ENCODE measurements at regions not wholly inside any gene's neighbourhood (a gene's known extent, or its start where the extent isn't known, plus 50 kb on each side); places are given as distances from the start of the nearest gene placed in this dataset.

DNA sequence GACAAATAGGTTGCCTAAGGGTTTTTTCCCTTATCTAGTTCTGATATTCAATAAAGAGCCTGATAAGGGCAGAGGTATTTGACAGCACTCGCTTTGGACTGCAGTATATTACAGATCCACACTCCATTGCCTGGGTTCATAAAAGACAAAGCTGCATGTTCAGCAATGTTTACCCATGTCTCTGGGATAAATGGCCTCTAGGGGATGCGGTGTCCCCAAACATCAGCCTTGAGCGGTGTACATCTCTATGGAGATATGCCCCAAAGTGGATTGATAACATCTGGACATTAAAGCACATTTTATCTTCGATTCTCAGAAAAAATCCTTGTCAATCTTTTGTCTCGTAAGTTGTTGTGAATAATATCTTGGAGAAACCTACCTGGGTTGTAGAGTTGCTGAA lies 660.8 kb upstream of the AADAT start:
- BruUV-seq (replicated peaks) = no TSS peak
- Histone ChIP-seq H3K79me2 (ENCODE audit: control insufficient read depth, insufficient read depth, low read length) (no peaks in the 10 kb centered on the region), H3K4me2 (ENCODE audit: insufficient read depth, low read length) (no peak overlapping the region), H3K9me3 (replicated peaks; ENCODE audit: control insufficient read depth, insufficient read depth, low read length) (peaks cover 4% of the 10 kb centered on the region), H3K4me1 (ENCODE audit: control insufficient read depth, extremely low read depth, insufficient read depth, low read length) (no peaks in the 10 kb centered on the region), H3K9ac (replicated peaks; ENCODE audit: extremely low read depth, insufficient read depth, low read length) (no peak overlapping the region), H4K20me1 (replicated peaks; ENCODE audit: control insufficient read depth, extremely low read depth, insufficient read depth, low read length) (no peaks in the 10 kb centered on the region), H3K36me3 (ENCODE audit: control insufficient read depth in 2 of 2, extremely low read depth in 1 of 2, insufficient read depth in 2 of 2, low read length in 2 of 2) (no peaks in the 10 kb centered on the region), H3K27ac (ENCODE audit: insufficient read depth, low read depth, low read length) (no peak overlapping the region), H3K9me1 (replicated peaks; ENCODE audit: control insufficient read depth, extremely low read depth, insufficient read depth, low read length) (no peaks in the 10 kb centered on the region), H2AFZ (ENCODE audit: low read depth, low read length) (no peak overlapping the region), H3K4me3 (replicated peaks in 1 of 3; ENCODE audit: insufficient read depth in 1 of 3, low read depth in 1 of 3, low read length in 3 of 3) (no peak overlapping the region), H3K27me3 (ENCODE audit: control insufficient read depth in 2 of 2, insufficient read depth in 2 of 2, low read length in 2 of 2) (no peaks in the 10 kb centered on the region)
- no peak for DNase-seq (ENCODE audit: low read depth, low spot score)
- CTCF ChIA-PET = no interaction called here
- dilution Hi-C loops (cut with MboI; ENCODE audit: extremely low pct_ligation_motif_present, low sequenced_read_pairs) = no loop called here
- FAIRE-seq = no peak
- intact Hi-C loops (cut with micrococcal nuclease) = no loop called here
- no peak for TF ChIP-seq MAX (IDR thresholded peaks at IDR 0.05; ENCODE audit: insufficient read depth, insufficient read length)
- TF ChIP-seq MYC (IDR thresholded peaks at IDR 0.05; ENCODE audit: low read depth, low read length) = no peak
- no peak for TF ChIP-seq POLR2AphosphoS5 (IDR thresholded peaks at IDR 0.05; ENCODE audit: insufficient read depth, low read depth, low read length)
- TF ChIP-seq GATA2 (IDR thresholded peaks at IDR 0.05; ENCODE audit: insufficient read depth, insufficient read length, low read depth, low read length) = no peak
- TF ChIP-seq JUN (IDR thresholded peaks at IDR 0.05; ENCODE audit: borderline replicate concordance, insufficient read depth, insufficient read length, low read depth) = no peak
- TF ChIP-seq, protein P1, sequence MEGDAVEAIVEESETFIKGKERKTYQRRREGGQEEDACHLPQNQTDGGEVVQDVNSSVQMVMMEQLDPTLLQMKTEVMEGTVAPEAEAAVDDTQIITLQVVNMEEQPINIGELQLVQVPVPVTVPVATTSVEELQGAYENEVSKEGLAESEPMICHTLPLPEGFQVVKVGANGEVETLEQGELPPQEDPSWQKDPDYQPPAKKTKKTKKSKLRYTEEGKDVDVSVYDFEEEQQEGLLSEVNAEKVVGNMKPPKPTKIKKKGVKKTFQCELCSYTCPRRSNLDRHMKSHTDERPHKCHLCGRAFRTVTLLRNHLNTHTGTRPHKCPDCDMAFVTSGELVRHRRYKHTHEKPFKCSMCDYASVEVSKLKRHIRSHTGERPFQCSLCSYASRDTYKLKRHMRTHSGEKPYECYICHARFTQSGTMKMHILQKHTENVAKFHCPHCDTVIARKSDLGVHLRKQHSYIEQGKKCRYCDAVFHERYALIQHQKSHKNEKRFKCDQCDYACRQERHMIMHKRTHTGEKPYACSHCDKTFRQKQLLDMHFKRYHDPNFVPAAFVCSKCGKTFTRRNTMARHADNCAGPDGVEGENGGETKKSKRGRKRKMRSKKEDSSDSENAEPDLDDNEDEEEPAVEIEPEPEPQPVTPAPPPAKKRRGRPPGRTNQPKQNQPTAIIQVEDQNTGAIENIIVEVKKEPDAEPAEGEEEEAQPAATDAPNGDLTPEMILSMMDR (IDR thresholded peaks at IDR 0.05; ENCODE audit: extremely low read depth in 1 of 2, insufficient read depth in 1 of 2, low read depth in 1 of 2, low read length in 2 of 2) = no peak
- TF ChIP-seq EZH2 (IDR thresholded peaks at IDR 0.05; ENCODE audit: borderline replicate concordance, low read depth, low read length, severe bottlenecking) = no peak
- no peak for TF ChIP-seq FOS (IDR thresholded peaks at IDR 0.05; ENCODE audit: borderline replicate concordance, insufficient read depth, low read length)
- no peak for TF ChIP-seq POLR2A (IDR thresholded peaks at IDR 0.05; ENCODE audit: low read depth, low read length)
- POLR2A ChIA-PET = no interaction called here
